H9 (cell line): ENCODE measurements at regions not wholly inside any gene's neighbourhood (a gene's known extent, or its start where the extent isn't known, plus 50 kb on each side); places are given as distances from the start of the nearest gene placed in this dataset.

Source experiments
- DNase-seq: peaks from one replicate; pipeline ENCODE4 v3.0.0-alpha.2; 2017
- H2AFZ ChIP-seq: one replicate; pipeline ENCODE4 v1.6.1; 2013; ENCODE audit warnings: mild to moderate bottlenecking, low read length, control low read depth, moderate library complexity
- H2AK5ac ChIP-seq: 2 replicates; pipeline ENCODE4 v1.6.1; 2013; ENCODE audit warnings: low read length, control low read depth, mixed read lengths; ENCODE audit not compliant: insufficient read length
- H2BK120ac ChIP-seq: one replicate; pipeline ENCODE4 v1.6.1; 2013; ENCODE audit warnings: low read depth, mild to moderate bottlenecking, low read length, control low read depth, inconsistent platforms; ENCODE audit not compliant: poor library complexity, severe bottlenecking
- H2BK12ac ChIP-seq: 2 replicates; pipeline ENCODE4 v1.6.1; 2013; ENCODE audit warnings: low read length, control low read depth, mixed read lengths, low read depth; ENCODE audit not compliant: insufficient read length
- H2BK15ac ChIP-seq: 2 replicates; pipeline ENCODE4 v1.6.1; 2013; ENCODE audit warnings: low read depth, low read length, control low read depth
- H2BK20ac ChIP-seq: one replicate; pipeline ENCODE4 v1.6.1; 2013; ENCODE audit warnings: low read depth, mild to moderate bottlenecking, low read length, control low read depth, inconsistent platforms; ENCODE audit not compliant: poor library complexity, severe bottlenecking
- H2BK5ac ChIP-seq: 2 replicates; pipeline ENCODE4 v1.6.1; 2013; ENCODE audit warnings: low read length, control low read depth, mixed read lengths; ENCODE audit not compliant: insufficient read length
- H3K14ac ChIP-seq: 2 replicates; pipeline ENCODE4 v1.6.1; 2013; ENCODE audit warnings: low read length, control low read depth; ENCODE audit not compliant: insufficient read depth
- H3K18ac ChIP-seq: 2 replicates; pipeline ENCODE4 v1.6.1; 2013; ENCODE audit warnings: low read depth, mild to moderate bottlenecking, mixed read lengths, low read length, control low read depth; ENCODE audit not compliant: insufficient read length
- H3K23ac ChIP-seq: 2 replicates; pipeline ENCODE4 v1.6.1; 2013; ENCODE audit warnings: low read length, control low read depth, mixed read lengths, low read depth; ENCODE audit not compliant: insufficient read length
- H3K23me2 ChIP-seq: 2 replicates; pipeline ENCODE4 v1.6.1; 2013; ENCODE audit warnings: low read depth, mild to moderate bottlenecking, mixed read lengths, low read length, control low read depth; ENCODE audit not compliant: insufficient read length, poor library complexity, severe bottlenecking
- H3K27ac ChIP-seq: 2 replicates; pipeline ENCODE4 v1.5.1; 2013; ENCODE audit warnings: low read length, control low read depth, mixed read lengths, low read depth; ENCODE audit not compliant: insufficient read length
- H3K27me3 ChIP-seq: 2 replicates; pipeline ENCODE4 v1.6.1; 2013; ENCODE audit warnings: low read length, control low read depth, inconsistent platforms; ENCODE audit not compliant: insufficient read depth
- H3K4ac ChIP-seq: 2 replicates; pipeline ENCODE4 v1.6.1; 2013; ENCODE audit warnings: low read depth, mild to moderate bottlenecking, control low read depth, inconsistent platforms, low read length, moderate library complexity
- H3K4me1 ChIP-seq: 2 replicates; pipeline ENCODE4 v1.6.1; 2013; ENCODE audit warnings: low read length, control low read depth, inconsistent platforms; ENCODE audit not compliant: insufficient read depth
- H3K4me2 ChIP-seq: 2 replicates; pipeline ENCODE4 v1.6.1; 2013; ENCODE audit warnings: low read length, control low read depth, mixed read lengths; ENCODE audit not compliant: insufficient read length, insufficient read depth
- H3K56ac ChIP-seq: 2 replicates; pipeline ENCODE4 v1.6.1; 2013; ENCODE audit warnings: low read depth, mild to moderate bottlenecking, mixed read lengths, low read length, control low read depth; ENCODE audit not compliant: insufficient read length
- H3K79me1 ChIP-seq: 2 replicates; pipeline ENCODE4 v1.6.1; 2013; ENCODE audit warnings: low read depth, mild to moderate bottlenecking, moderate library complexity, low read length, control low read depth, inconsistent platforms; ENCODE audit not compliant: insufficient read depth, poor library complexity, severe bottlenecking
- H3K79me2 ChIP-seq: 2 replicates; pipeline ENCODE4 v1.6.1; 2013; ENCODE audit warnings: low read length, control low read depth, inconsistent platforms; ENCODE audit not compliant: insufficient read depth
- H3K9ac ChIP-seq: 2 replicates; pipeline ENCODE4 v1.6.1; 2013; ENCODE audit warnings: low read length, control low read depth, mixed read lengths; ENCODE audit not compliant: insufficient read length; ENCODE audit errors: extremely low read depth
- H3K9me3 ChIP-seq: one replicate; pipeline ENCODE4 v1.6.1; 2013; ENCODE audit warnings: low read depth, low read length, inconsistent platforms; ENCODE audit not compliant: control insufficient read depth
- H3T11ph ChIP-seq: one replicate; pipeline ENCODE4 v1.6.1; 2013; ENCODE audit warnings: mild to moderate bottlenecking, low read length, control low read depth, inconsistent platforms
- H4K20me1 ChIP-seq: one replicate; pipeline ENCODE4 v1.6.1; 2013; ENCODE audit not compliant: control insufficient read depth, insufficient read length, insufficient read depth
- H4K5ac ChIP-seq: 2 replicates; pipeline ENCODE4 v1.6.1; 2013; ENCODE audit warnings: low read depth, mild to moderate bottlenecking, mixed read lengths, low read length, control low read depth; ENCODE audit not compliant: insufficient read length
- H4K8ac ChIP-seq: replicated peaks from 2 replicates; pipeline ENCODE4 v1.6.1; 2013; ENCODE audit warnings: low read length, control low read depth, mixed read lengths, low read depth; ENCODE audit not compliant: insufficient read length
- H4K91ac ChIP-seq: 2 replicates; pipeline ENCODE4 v1.6.1; 2013; ENCODE audit warnings: low read depth, mild to moderate bottlenecking, moderate library complexity, mixed read lengths, low read length, control low read depth; ENCODE audit not compliant: insufficient read length
- H3K27ac Mint-ChIP-seq, 3 experiments: 2 replicates in 2 of 3; 3 replicates in 1 of 3; pipeline ENCODE4 v1.8.0; 2020 to 2021; ENCODE audit warnings: mixed read lengths in 3 of 3, mild to moderate bottlenecking in 1 of 3, moderate library complexity in 1 of 3
- H3K27me3 Mint-ChIP-seq: 2 replicates; pipeline ENCODE4 v1.8.0; 2021; ENCODE audit warnings: low read depth, mild to moderate bottlenecking, moderate library complexity, mixed read lengths
- H3K36me3 Mint-ChIP-seq, 3 experiments: 2 replicates in 2 of 3; 3 replicates in 1 of 3; pipeline ENCODE4 v1.8.0; 2020 to 2021; ENCODE audit warnings: low read depth in 3 of 3, mixed read lengths in 3 of 3; ENCODE audit not compliant: insufficient read depth in 1 of 3
- H3K4me1 Mint-ChIP-seq, 2 experiments: 2 replicates each; pipeline ENCODE4 v1.8.0; 2020; ENCODE audit warnings: mixed read lengths in 2 of 2
- H3K4me3 Mint-ChIP-seq, 2 experiments: 2 replicates in 1 of 2; 3 replicates in 1 of 2; pipeline ENCODE4 v1.8.0; 2020 to 2021; ENCODE audit warnings: mild to moderate bottlenecking in 2 of 2, mixed read lengths in 2 of 2, moderate library complexity in 1 of 2
- H3K9me3 Mint-ChIP-seq, 2 experiments: 2 replicates in 1 of 2; 3 replicates in 1 of 2; pipeline ENCODE4 v1.8.0; 2020; ENCODE audit warnings: mild to moderate bottlenecking in 2 of 2, mixed read lengths in 2 of 2, moderate library complexity in 1 of 2
- CTCF ChIP-seq: fragments of 200-600 bp; sonication (generic); conservative IDR thresholded peaks from 3 replicates; pipeline ENCODE4 v1.8.0; 2021; ENCODE audit warnings: antibody characterized with exemption, mild to moderate bottlenecking
- WGBS: extraction: QIAGEN DNeasy Blood & Tissue Kit; methylation state at CpG from one replicate; pipeline ENCODE4 v1.1.7; 2013; ENCODE audit warnings: missing lambda C conversion rate, low lambda C conversion rate, mixed read lengths; ENCODE audit not compliant: insufficient read length; ENCODE audit errors: extremely low coverage; 5-methylcytosine and 5-hydroxymethylcytosine counted together

- no peak overlapping the region for H2AFZ ChIP-seq
- H3K36me3 Mint-ChIP-seq = no peaks in the 10 kb centered on the region
- no peak overlapping the region for H3K56ac ChIP-seq
- peaks cover 0 to 2% of the 10 kb centered on the region in 2 experiments; a peak in 1 of 4 replicates for H3K4me1 Mint-ChIP-seq
- no peak overlapping the region for H4K5ac ChIP-seq
- H3K9me3 Mint-ChIP-seq = no peaks in the 10 kb centered on the region
- H3K4me1 ChIP-seq = no peaks in the 10 kb centered on the region
- no peaks in the 10 kb centered on the region for H3K27me3 ChIP-seq
- H3K18ac ChIP-seq = no peak overlapping the region
- no peak overlapping the region for H4K8ac ChIP-seq
- H2AK5ac ChIP-seq = no peak overlapping the region
- peak overlapping the region in 1 of 3 experiments; percentile 37; a peak in 1 of 7 replicates for H3K27ac Mint-ChIP-seq
- no peaks in the 10 kb centered on the region for H4K20me1 ChIP-seq
- no peak overlapping the region for H3T11ph ChIP-seq
- no peak overlapping the region for H3K27ac ChIP-seq
- H3K79me1 ChIP-seq = no peaks in the 10 kb centered on the region
- WGBS = no CpG with 5 or more reads among the region's 8 CpGs
- no peak overlapping the region for H3K23ac ChIP-seq
- H2BK5ac ChIP-seq = no peak overlapping the region
- H2BK12ac ChIP-seq = no peak overlapping the region
- H3K23me2 ChIP-seq = no peaks in the 10 kb centered on the region
- no peak overlapping the region for H3K9ac ChIP-seq
- no peak overlapping the region for H4K91ac ChIP-seq
- no peak overlapping the region for H2BK20ac ChIP-seq
- H2BK120ac ChIP-seq = no peak overlapping the region
- H3K4me2 ChIP-seq = no peak overlapping the region
- peak; percentile 7 for DNase-seq
- H3K4ac ChIP-seq = no peak overlapping the region
- TF ChIP-seq CTCF = no peak
- no peaks in the 10 kb centered on the region for H3K9me3 ChIP-seq
- no peak overlapping the region for H3K14ac ChIP-seq
- H3K27me3 Mint-ChIP-seq = peaks cover 2% of the 10 kb centered on the region; the same call in 1 of the 2 replicates
- no peaks in the 10 kb centered on the region for H3K79me2 ChIP-seq
- no peak overlapping the region for H2BK15ac ChIP-seq
- H3K4me3 Mint-ChIP-seq = no peak overlapping the region
These were observed 51.5 kb upstream of the GDF10 start for GRCh38 chr10:47248386-47249090.
